ENCODE measurements at regions not wholly inside any gene's neighbourhood (a gene's known extent, or its start where the extent isn't known, plus 50 kb on each side); places are given as distances from the start of the nearest gene placed in this dataset.

DNA sequence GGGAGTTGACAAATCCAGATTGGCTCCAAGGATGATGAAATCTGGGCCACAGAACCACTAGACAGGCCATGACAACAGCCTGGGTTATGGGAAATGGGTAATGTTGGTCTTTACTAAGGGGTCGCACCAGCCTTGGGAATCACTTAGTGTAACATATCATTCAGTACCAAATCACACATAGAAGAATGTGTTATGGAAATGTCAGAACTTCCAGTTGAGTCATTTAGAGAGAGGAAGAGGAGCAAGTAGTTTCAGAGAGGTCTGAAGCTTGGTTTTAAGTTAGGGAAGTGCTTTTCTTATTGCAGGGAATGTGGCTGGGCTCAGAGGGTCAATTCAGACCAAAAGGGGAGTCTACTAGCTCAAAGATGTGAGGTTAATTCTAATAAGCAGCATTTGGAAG is 241.6 kb upstream of the ZPLD1 start:
- DNase-seq, result no peak

- no peak for DNase-seq
These were observed 240.8 kb upstream of the ZPLD1 start for GRCh38 chr3:102194001-102194400.

DNA sequence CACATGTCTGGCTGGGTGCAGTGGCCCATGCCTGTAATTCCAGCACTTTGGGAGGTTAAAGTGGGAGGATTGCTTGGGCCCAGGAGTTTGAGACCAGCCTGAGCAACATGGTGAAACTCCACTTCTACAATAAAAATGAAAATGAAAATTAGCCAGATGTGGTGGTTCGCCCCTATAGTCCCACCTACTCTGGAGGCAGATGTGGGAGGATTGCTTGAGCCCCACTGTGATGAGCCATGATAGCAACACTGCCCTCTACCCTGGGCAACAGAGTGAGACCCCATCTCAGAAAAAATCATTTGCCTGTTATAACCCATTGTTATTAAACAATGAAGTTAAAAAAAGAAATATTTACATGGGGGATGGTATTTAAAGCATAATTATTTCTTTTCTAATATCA is 240.1 kb upstream of the ZPLD1 start:
- no peak for DNase-seq

DNA sequence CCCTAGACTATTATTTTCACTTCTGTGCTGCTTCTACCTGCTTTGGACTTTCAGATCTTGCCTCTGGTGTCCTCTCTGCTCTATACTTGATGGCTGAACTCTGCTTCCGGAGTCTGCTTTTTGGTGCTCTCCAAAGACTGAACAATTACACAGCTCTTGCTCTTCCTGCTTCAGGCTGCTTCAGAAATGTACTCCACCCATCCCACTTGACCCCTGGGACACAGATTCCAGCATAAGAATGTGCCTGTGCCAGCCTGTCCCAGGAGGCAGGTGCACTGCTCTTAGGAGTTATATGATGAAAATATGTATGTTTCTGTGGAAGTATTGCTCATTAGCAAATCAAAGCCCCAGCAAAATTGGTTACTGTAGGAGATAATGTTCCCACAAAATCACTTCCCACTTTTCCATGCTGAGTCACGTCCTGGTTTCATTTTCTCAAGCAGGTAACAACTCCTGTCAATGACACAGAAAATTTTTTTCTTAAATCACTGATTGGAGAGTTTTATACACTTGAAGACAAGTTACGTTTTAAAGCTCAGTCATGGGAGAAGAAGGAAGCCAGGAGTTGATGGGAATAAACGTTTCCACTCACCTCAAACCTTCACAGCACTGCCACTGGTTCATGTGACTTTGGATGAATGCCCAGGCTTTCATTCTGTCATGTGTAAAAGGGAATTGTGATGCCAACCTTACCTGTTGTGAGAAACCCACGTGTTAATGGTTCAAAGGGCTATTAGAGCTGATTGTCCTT is 239.4 kb upstream of the ZPLD1 start:
- peak; percentile 81 for DNase-seq

DNA sequence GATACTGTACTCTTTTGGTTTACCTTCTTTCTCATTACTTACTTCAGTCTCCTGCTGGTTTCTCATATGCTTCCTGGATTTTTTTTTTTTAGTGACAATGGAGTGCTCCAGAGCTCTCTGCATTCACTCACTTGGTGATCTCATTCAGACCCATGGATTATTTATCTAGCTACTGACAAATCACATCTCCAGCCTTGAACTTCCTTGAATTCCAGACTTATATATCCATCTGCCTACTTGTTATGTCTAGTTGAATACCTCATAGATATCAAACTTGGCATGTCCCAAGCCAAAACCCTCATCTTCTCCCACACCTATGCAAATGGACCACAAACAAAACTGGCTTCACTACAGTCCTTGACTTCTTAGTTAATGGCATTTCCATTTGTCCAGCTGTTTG is 234.7 kb upstream of the ZPLD1 start:
- DNase-seq, result peak; percentile 40

- no peak for DNase-seq
These were observed 234.3 kb upstream of the ZPLD1 start for GRCh38 chr3:102200560-102200959.

DNA sequence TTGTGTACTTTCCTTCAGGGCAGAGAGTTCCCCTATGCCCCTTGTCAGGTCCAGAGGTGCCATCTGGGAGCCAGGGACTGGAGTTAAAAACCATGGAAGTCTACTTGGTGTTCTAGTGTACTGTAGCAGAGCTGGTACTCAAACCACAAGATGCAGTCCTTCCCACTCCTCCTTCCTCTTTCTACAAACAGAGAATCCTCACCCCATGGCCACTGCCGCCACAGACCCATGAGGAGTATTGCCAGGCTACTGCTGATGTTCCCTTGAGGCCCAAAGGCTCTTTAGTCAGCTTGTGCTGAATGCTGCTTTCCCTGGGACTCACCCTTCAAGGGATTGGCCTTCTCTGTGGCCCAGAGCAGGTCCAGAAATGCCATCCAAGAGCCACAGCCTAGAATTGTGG is 229.2 kb upstream of the ZPLD1 start:
- DNase-seq, result no peak

DNA sequence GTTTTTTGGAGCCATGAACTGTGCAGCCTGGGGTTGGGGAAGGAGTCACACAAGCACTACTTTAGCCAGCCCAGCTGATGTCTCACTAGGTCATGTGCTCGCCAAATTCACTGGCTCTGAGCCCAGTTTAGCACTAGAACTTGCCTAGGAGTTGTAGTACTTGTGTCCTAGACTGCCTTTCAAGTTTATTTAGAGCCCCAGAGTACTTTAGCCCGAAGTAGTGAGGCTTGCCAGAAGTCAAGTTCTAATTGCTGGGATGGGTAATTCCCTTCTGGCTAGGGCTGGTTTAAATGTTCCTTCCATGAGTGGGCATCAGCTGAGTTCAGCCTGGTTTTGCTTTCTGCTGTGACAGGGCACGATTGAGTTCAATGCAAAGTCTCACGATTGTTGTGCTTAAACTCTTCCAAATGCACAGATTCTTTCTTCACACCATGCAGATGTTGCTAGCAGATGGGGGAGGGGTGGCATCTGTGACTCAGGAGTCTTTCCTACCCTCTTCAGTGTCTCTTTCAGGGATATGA is 228.2 kb upstream of the ZPLD1 start:
- peak; percentile 43 for DNase-seq

GRCh38 chr3:102207151-102207571 is 227.7 kb upstream of the ZPLD1 start:
- no peak for DNase-seq

DNA sequence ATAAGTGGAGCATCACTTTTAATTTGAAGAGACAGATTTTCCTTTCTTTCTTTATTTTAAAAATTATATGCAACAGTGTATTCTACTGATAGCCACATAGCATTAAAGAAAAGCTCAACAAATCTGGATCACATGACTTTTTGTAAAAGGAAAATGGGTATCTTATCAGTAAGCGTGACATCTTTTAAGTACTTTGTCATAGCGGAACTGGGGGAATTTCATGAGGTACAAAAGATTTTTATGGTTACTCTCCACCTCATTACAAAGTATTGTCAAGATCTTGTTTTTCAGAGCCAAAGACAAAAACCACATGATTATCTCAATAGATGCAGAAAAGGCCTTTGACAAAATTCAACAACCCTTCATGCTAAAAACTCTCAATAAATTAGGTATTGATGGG is 219.6 kb upstream of the ZPLD1 start:
- DNase-seq, result no peak

DNA sequence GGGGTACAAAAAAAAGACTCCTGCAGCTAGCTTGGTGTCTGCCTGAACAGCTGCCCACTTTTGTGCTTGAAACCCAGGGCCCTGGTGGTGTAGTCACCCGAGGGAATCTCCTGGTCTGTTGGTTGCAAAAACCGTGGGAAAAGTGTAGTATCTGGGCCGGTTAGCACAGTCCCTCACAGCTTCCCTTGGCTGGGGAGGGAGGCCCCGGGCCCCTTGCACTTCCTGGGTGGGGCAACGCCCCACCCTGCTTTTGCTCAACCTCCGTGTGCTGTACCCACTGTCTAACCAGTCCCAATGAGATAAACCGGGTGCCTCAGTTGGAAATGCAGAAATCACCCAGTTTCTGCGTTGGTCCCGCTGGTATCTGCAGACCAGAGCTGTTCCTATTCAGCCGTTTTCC is 211.7 kb upstream of the ZPLD1 start:
- no peak for DNase-seq

GRCh38 chr3:102224171-102224570 is 210.6 kb upstream of the ZPLD1 start:
- DNase-seq, result peak; percentile 57

- DNase-seq, result no peak
These were observed 209.8 kb upstream of the ZPLD1 start for GRCh38 chr3:102225005-102225404.

DNA sequence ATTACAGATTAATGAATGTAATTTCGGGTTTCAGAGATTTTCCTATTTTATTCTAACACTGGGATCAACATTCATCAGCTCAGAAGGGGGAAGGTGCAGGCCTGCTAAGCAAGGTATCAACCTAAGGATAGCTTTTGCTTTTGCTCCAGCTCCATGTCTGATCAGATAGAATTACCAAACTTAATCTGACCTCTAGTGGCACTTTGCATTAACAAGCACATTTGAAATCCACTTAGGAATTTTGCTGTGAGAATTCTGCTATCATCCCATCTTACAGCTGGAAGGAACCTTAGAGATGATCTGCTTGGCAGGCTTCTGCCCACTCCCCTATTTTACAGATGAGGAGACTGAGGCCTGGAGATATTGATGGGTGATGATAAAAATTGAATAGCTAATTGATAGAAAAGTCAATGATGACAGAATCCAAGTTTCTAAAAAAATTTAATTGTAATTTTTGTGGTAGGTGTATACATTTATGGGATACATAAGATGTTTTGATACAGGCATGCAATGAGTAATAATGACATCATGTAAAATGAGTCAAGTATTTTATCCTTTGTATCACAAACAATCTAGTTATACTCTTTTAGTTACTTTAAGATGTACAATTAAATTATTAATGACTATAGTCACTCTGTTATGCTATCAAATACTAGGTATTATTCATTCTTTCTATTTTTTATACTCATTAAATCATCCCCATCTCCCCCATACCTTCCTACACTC is 209.2 kb upstream of the ZPLD1 start:
- DNase-seq, result peak; percentile 80

GRCh38 chr3:102226463-102226862 is 208.4 kb upstream of the ZPLD1 start:
- DNase-seq, result no peak

- DNase-seq, result peak; percentile 78
These were observed 205.7 kb upstream of the ZPLD1 start for GRCh38 chr3:102229062-102229655.

GRCh38 chr3:102230057-102230456 is 204.8 kb upstream of the ZPLD1 start:
- peak; percentile 1 for DNase-seq

DNA sequence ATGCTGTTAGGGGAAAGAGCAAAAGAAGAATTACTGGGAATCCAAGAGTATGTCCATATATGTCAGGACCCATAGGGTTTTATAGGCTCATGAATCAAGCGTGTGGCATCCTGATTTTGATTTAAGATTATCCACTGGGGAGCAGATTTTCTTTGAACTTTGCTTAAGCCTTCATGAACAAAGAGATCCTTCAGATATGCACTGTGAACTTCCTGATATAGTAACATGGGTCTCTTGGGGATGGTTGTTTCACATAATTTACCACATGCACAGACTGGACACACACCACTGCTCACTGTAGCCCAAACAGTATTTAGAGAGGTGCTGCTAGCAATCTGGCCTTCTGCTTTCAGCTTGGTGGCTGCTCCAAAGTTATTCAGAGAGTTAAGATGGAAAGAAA is 200.9 kb upstream of the ZPLD1 start:
- no peak for DNase-seq

DNA sequence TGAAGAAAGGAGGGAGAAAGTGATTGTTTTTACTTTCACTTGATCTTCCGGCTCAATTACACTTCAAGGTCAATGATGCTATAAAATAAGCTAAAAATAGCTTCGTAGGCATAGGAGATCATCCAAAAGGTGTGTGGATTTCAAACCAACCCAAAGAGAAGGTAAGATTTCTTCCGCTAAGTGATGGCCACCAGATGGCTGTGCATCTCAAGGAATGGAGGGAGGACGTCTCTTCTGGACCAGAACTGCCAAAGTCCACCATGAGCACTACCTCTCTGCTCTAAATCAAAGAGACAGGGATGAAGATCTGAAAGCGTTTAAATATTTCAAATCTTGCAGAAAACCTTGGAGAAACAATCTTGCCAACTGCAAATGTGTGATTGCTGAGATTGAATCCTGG is 199.1 kb upstream of the ZPLD1 start:
- peak; percentile 72 for DNase-seq

DNA sequence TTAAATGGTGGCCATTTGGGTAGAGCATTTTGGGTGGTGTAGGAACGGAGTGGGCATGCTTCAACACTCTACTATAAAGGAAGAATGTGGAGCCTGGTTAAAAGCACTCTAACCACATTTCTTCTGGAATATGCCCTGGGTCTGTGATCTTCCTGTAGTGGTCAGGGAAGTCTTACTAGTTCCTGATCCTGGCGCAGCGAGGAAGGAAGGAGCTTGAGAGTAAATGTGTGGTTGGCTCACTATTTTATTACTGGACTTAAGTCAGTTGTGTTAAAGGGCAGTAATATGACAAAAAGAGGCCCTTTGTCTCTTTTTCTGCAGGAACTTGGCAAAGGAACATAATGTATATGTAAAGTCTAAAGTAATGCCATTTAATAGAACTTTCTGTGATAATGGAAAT is 197.6 kb upstream of the ZPLD1 start:
- DNase-seq, result no peak

- no peak for DNase-seq
These were observed 197.0 kb upstream of the ZPLD1 start for GRCh38 chr3:102237838-102238237.

DNA sequence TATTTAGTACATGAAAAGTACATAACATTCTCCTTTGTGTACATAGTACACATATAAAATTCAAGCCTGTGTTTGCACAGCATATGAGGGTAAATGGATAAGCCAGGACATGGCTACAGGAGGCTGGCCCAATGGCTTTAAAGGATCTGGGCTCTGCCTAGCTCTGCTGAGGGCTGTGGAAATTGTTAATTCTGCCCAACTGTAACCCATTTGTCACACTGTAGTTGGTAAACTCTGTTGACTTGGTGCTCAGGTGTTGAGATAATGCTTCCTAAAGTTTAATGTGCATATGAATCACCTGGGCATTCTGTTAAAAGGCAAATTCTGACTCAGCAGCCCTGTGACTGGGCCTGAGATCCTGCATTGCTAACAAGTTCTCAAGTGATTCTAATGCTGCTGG is 196.5 kb upstream of the ZPLD1 start:
- DNase-seq, result peak; percentile 86

GRCh38 chr3:102240720-102241119 is 194.1 kb upstream of the ZPLD1 start:
- DNase-seq, result no peak
